Suprapubic skin (tissue), 3 donors: ENCODE measurements at regions not wholly inside any gene's neighbourhood (a gene's known extent, or its start where the extent isn't known, plus 50 kb on each side); places are given as distances from the start of the nearest gene placed in this dataset.

Experiments
- EP300 ChIP-seq: sonication (generic); formaldehyde crosslinking; IDR thresholded peaks from one replicate; pipeline ENCODE4 v1.6.1; 2017; ENCODE audit warnings: antibody characterized with exemption
- TF ChIP-seq, protein P1 (sequence below), 2 donors: fragments of 200-600 bp in 1 of 2; fragments of 450-650 bp in 1 of 2; sonication (generic) in 1 of 2; IDR thresholded peaks; one replicate each; pipeline ENCODE4 v1.5.1; 2016 to 2019; ENCODE audit warnings: antibody characterized with exemption in 2 of 2, mild to moderate bottlenecking in 1 of 2, moderate library complexity in 1 of 2

DNA sequence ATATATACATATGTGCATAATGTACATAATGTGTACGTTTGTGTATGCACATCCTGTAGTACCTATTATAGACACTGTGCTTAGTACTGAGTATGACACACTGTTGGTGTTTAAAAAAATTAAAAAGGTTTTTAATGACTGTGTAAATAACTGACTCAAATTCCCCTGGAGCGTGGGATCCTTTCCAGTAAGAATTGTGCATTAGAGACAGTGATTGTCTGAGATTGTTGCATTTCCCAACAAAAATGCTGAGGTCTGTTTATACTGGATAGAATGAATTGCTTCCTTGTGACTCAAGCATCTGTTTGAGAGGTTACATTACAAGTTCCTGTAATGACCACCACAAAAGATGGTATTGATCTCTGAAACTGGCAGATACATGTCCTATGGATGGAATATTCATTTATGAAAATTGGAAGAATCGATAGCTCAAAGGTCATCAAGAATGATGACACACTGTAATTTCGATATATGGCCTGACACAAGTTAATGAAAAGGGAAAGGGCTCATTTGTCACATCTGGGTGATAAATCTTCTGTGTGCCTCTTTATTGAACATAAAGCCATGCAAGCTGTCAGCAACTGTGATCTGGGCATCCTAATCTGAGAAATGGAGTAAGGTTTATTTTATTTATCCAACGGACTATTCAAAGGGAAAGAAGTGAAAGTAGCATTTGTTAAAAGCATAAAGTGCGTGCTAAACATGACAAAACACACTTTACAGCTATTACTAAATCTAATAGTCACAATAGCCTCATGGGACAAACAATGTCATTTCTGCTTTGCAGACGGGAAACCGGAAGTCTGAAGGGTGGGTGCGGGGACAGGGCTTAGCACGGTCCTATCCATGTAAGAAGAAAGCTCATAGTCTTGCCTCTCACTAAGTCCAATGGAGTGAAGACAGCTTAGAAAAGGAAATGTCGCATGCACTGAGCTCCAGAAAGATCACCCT, 228.8 kb downstream of the CDH11 start:
- TF ChIP-seq, protein P1, sequence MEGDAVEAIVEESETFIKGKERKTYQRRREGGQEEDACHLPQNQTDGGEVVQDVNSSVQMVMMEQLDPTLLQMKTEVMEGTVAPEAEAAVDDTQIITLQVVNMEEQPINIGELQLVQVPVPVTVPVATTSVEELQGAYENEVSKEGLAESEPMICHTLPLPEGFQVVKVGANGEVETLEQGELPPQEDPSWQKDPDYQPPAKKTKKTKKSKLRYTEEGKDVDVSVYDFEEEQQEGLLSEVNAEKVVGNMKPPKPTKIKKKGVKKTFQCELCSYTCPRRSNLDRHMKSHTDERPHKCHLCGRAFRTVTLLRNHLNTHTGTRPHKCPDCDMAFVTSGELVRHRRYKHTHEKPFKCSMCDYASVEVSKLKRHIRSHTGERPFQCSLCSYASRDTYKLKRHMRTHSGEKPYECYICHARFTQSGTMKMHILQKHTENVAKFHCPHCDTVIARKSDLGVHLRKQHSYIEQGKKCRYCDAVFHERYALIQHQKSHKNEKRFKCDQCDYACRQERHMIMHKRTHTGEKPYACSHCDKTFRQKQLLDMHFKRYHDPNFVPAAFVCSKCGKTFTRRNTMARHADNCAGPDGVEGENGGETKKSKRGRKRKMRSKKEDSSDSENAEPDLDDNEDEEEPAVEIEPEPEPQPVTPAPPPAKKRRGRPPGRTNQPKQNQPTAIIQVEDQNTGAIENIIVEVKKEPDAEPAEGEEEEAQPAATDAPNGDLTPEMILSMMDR (IDR thresholded peaks at IDR 0.05) = no peak
- TF ChIP-seq EP300 = no peak
